HG02623 (cell line): ENCODE measurements at regions not wholly inside any gene's neighbourhood (a gene's known extent, or its start where the extent isn't known, plus 50 kb on each side); places are given as distances from the start of the nearest gene placed in this dataset.

Experiments
- ATAC-seq: cut with Tn5 transposase; IDR thresholded peaks from one replicate; pipeline ENCODE4 v1.9.1; 2021; ENCODE audit warnings: moderate library complexity; ENCODE audit not compliant: unreplicated experiment

DNA sequence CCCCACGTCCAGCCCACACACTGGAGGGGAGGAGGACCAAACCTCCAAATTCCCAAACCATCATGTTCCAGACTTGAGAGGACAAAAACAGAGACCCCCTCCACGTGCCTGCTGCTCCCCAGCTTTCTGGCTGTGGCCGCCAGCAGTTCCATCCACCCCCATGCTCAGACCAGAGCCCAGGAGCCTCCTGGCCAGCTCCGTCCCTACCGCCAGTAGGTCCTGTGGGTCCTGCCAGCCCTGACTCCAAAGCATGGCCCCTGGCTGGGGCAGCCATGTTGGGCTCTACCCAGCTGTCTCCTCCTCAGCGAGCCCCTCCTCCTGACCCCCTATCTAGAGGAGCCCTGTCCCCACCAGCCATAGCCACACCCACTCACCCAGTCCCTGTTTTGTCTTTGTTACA, 227.3 kb upstream of the RTL1 start:
- no peak for ATAC-seq

DNA sequence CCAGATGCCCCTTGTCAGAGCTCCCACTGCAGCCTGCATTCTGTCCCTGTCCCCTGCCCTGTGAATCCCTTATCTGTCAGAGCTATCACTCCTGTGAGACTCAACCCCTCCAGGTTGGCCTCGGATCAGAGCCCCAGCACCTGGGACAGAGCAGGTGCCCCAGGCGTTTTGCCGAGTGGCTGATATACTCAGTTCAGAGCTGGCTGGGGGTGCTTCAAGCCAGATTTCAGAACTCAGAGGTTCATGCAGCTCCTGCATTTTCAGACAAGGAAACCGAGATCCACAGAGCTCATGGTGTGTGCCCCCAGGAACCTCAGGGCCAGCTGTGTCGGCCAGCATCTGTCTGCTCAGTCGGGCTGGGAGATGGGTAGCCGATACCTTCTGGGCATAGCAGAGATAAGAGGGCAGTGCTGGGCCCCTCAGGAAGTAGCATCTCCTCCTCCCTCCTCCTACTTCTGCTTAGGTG, 228.0 kb upstream of the RTL1 start:
- no peak for ATAC-seq

DNA sequence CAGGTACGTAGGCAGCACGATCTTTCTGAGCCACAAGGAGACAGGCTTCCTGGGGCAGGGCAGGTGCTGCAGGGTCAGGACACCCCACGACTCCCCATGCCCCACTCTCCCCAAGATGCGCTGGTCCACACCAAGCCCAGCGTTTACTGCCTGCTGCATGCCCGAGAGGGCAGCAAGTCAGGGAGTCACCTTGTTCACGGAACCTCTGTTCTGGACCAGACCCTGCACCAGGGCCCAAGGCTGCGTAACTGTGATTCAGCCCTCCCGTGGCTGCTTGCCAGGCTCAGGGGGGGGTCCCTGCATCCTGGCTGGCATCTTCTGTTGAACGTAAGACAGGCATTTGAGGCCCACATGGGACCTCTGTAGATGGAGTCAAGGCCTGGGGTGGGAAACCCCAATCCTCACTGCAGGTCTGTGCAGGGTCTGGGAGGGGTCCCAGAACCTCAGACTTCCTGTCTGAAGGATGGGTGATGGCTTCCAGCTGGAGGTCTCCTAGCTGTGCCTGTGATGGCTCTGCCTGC, 228.6 kb upstream of the RTL1 start:
- no peak for ATAC-seq

DNA sequence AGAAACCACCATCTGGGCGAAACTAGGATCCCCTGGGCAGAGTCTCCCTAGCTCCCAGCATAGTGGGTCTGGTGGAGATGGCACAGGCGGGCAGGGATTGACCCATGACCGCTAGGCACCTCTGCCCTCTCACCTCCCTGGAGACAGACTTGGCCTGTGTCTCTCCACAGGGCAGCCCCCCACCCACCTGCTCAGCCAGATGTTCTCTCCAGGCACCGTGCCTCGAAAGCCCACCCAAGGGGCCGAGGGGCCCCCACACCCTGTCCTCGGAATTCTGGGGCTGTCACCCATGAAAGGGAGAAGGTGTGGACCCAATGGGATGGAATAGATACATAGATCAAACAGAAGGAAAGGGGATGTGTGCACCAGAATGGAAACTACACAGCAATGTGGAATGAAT, 229.1 kb upstream of the RTL1 start:
- ATAC-seq = no peak

DNA sequence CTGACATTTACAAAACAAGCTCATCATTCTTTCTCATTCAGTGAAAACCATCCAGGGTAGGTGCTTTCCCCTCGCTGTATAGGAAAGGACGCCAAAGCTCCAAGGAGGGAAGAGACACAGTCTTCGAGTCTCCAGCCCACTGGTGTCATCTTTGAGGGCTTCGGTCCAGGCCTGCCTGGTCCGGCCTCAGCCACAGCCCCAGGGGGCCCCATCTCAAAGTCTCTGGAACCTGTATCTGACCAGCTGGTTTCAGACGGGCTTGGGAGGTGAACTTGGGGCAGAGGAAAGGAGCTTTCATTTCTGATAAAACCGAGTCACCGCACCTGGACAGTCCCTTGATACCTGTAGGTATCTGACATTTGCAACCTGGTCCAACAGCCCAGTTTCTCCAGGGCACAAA, 229.5 kb upstream of the RTL1 start:
- no peak for ATAC-seq

DNA sequence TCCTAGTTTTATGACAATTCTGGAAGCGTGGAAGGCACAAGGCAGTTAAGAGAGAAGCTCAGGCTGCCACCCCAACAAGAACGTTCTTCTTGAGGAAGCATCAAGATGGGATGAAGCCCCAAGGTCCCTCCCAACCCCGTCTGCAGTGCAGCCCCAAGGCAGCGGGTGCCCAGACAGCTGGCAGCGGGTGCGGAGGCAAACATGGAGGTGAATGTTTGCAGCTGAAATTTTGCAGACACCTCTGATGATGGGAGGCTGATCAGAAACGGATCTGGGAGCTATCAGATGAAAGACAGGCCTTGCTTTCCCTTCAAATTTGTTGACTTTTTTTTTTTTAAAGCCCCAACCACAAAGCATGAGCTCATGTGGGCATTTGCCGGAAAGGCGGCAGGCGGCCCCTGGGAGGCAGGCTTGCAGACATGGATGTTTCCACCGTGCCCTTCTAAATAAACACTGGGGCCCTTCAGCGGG, 230.7 kb upstream of the RTL1 start:
- no peak for ATAC-seq

DNA sequence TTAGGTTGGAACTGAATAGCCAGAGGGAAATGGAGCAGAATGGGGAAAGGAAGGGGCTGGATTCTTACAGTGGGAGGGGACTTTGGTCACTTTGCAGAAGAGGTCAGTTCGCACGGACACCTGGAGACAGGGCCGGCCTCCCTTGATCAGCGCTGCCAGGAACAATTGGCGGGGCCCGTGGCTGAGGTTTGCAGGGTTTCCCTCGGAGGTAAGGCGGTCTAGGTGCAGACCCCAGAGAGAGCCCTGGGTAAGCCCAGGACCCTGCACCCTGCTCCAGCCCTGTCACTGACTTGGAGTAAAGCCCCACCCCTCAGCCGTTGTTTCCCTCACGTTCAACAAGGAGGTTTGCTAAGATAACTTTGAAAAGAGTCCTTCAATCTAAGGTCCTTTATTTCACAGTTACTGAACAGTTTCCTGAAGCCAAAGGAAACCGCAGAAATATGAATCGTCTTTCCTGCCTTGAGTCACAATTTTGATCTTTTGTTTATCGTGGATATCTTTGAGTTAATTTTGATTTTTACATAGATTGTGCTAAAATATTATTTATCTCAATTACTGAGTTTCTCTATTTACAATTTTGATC, 231.4 kb upstream of the RTL1 start:
- ATAC-seq = no peak

DNA sequence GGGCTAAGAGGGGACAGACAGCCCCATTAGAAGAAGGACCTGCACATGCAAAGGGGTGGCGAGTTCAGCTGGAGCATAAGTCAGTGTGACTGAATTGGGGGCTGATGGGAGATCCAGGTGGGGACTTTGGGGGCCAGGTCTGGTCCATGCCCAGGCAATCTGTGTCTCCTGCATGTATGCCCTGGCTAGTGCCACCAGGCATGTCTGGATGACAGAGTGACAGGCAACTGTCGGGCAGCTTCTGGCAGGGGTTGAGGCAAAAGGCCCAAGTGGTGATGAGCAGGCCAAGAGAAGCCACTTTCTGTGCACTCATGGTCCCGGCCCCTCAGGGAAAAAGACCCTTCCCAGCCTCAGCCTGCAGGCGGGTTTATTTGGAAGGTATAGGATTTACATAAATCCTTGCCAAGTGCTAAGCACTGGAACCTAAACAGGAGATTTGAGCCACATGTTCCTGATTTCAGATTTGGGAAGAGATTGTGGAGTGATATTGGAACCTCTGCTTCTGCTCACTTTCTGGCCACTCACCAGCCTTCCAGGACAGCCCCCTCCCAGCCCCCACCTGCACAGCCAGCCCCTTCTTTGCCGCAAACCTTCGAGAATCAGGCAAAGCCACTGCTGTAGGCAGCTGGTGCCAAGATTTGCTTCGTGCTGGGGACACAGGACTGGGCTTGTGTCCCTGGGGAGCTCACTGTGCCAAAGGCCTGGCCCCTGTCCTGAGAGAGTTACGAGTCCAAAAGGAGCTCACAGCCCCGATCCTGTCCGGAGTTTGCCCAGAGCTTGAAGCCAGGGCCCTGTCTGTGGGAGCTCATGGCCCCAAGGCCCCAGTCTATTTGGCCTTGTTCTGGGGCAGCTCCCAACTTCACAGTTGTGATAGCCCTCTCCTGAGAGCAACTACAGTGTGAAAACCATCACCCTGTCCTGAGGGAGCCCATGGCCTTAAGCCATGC, 232.5 kb upstream of the RTL1 start:
- no peak for ATAC-seq

DNA sequence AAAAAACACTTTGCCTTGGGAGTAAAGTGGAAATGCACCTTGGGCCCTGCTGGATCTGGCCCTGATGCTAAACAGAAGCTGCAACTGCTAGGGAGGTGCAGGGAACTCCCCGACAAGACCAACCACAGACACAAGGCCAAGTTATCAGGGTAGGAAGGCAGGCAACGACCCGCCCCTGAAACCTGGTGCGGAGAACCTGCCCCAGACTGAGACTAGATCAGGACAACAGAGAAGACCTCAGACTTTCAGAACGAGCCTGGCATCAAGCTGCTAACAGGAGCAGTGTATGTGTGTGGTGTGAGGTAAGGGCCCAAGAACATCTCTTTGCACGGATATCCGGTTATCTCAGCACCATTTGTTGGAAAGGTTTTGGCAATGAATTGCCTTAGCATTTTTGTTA, 233.7 kb upstream of the RTL1 start:
- no peak for ATAC-seq

DNA sequence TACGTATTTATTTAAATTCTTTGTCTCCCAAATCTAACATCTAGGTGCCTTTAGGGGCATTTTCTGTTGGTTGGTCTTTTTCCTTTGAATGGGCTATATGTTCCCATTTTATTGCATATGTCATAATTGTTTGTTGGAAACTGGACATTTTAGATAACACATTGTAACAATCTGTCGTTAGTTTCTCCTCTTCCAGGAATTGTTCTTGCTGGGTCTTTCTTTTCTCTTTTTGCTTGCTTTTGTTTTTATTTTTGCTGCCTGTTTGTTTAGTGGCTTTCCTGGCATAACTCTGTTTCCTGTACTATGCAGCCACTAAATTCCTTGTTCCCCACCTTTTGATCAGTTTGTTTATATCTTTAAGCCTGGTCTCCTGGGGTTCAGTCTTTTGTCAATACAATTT, 244.3 kb upstream of the RTL1 start:
- ATAC-seq = no peak

DNA sequence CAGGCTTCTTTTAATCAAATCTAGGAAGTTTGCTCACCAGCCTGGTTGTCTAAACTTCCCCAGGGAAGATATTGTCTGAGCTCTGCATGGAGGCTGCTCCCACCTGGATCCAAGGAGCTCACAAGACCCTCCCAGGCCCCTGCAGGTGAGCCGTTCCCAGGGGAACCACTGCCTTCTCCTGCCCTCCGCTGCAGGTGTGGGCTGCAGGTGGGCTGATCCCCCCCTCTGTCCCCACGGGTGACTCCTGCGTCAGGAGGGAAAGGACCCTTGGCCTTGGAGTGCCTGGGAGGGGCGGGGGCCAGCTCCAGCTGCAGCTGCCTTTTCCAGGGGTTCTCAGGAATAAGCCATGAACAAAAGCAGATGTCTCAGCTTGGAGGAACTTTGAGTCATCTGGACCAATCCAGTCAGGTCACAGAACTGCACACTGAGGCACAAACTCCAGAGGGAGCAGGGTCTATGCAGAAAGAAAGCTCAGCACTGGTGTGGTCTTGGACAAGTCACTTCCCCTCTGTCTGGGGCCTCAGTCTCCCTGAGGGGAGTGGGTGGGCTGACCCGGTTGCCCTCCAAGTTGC, 246.6 kb upstream of the RTL1 start:
- no peak for ATAC-seq

DNA sequence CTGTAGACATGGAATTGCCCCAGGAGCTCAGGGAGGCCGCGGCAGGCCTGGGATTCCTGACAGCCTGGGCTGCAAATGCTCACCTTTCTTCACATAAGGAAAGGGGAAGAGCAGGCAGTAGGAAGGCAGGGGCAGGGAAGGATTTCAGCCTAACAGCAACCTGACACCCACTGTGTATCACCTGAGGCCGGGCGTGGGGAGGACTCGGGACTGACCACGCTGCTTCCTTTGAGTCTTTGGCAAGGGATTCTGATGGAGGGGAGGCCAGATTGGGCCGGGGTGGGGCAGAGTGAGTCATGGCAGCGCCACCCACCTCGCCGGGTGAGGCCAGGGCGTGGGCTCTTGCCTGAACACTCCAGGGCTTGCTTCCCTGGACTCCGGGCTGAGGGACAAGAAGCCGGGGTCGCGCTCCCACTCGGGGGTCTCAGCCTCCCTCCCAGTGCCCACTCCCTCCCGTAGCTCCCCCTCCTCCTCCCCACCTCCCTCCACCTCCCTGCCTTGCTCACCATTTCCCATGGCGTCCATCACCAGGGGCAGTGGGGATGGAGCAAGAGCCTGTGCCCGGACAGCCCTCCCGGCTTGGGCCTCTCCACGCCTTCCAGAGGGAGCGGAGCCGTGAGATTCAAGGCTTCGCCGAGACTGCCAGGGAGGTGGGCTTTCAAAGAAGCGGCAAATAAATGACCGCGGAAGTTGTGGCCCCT, 247.9 kb upstream of the RTL1 start:
- ATAC-seq = no peak

DNA sequence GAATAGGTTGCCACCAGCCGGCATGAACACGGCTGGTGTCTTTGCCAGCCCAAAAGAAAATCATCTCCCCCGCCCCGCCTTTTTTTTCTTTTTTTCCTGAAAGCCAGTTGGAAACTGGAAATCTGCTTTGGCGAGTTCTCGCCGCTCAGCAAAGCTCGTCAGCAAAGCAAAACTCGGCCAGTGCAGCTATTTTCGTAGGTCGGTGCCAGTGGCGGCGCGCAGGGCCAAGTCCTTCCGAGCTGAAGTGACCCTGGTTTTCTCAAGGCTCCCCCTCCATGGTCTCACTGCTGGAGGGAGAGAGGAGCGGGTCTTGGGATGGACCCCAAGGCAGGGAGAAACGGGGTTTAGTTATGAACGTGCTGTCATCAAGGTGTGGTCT, 248.4 kb upstream of the RTL1 start:
- ATAC-seq = no peak

DNA sequence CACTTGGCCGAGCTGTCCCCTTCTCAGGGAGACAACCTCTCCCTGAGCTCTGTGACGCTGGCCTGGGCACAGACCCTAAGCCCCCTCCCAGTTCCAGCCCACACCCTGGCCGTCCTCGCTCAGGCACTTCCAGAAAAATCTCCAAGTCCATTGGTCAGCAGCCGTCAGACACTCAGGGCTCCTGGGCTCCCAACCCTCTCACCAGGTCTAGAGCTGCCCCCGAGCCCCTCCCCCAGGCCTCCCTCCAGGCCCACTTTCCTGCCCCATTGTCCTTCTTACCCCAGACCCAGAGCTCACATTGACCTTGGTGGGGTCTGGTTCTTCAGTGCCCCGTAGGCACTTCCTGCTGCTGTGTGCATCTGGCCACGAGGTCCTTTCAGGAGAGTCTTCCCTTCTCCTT, 249.3 kb upstream of the RTL1 start:
- no peak for ATAC-seq

DNA sequence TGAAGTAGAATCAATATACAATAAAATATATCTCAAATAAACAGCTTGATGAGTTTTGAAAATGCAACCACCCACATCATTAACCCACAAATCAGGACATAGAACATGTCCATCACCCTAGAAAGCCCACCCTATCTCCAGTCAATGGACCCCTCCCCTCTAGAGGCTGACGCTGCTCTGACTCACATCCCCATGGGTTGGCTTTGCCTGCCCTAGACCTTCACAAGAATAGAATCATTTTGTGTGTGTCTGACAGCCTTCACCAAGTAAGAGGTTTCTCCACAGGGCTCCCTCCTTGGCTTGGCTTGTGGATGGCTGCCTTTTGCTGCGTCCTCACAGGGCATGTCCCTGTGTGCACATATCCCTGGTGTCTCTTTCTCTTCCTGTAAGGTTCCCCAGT, 250.2 kb upstream of the RTL1 start:
- no peak for ATAC-seq

DNA sequence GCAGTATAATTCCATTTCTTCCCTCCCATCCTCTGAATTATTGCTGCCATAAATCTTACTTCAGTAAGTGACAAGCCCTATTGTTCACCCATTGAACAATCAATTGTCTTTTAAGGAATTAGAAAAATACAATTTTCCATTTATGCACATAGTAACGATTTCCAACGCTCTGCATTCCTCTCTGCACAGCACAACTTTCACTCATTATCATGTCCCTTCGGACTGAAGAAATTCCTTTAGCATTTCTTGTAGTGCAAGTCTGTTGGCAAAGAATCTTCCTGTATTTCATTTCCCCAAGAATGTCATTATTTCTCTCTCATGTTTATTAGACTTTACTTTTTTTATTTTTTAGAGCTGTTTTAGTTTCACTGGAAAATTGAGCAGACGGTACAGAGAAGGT, 252.1 kb upstream of the RTL1 start:
- ATAC-seq = no peak

DNA sequence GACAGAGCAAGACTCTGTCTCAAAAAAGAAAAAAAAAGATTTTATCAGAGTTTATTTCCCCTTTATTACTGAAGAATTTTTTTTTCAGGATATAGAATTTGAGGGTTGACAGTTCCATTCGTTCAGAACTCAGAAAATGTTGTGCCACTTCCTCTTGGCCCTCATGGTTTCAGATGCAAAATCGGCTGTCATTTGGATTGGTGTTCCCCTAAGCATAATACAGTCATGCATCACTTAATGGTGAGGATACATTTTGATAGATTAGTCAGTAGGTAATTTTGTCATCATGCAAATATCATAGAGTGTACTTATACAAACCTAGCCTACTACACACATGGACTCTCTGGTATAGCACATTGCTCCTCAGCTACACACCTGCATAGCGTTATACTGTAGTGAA, 263.9 kb upstream of the RTL1 start:
- ATAC-seq = no peak

DNA sequence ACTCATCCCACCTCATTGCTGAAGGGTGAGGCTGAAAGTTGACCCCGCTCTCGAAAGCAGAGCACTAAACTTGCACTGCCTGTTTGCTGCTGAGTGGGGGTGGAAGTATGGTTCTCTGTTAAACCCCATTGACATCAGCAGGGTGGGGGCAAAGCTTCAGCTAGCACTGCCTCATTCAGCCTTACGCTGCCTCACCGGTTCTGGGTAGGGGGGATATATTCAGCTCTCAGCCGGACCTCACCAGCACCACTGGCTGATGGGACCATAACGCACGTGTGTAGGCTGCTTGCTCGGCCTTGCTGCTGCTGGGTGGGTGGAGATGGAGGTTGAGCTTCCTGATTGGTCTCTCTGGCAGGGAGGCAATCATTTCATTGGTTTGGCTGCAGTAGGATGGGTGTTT, 265.7 kb upstream of the RTL1 start:
- no peak for ATAC-seq

DNA sequence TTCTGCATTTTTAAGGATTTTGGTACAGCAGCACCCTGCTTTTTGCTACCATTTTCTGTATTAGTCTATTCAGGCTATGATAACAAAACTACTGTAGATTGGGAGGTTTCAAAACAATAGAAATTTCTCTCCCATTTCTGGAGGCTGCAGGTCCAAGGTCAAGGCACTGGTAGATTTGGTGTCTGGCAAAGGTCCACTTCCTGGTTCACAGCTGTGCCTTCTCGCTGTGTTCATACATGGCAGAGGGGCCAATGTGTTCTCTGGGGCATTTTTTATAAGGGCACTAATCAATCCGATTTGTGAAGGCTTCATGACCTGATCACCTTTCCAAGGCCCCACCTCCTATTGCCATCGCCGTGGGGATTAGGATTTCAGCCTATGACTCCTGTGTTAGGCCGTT, 268.1 kb upstream of the RTL1 start:
- ATAC-seq = no peak

DNA sequence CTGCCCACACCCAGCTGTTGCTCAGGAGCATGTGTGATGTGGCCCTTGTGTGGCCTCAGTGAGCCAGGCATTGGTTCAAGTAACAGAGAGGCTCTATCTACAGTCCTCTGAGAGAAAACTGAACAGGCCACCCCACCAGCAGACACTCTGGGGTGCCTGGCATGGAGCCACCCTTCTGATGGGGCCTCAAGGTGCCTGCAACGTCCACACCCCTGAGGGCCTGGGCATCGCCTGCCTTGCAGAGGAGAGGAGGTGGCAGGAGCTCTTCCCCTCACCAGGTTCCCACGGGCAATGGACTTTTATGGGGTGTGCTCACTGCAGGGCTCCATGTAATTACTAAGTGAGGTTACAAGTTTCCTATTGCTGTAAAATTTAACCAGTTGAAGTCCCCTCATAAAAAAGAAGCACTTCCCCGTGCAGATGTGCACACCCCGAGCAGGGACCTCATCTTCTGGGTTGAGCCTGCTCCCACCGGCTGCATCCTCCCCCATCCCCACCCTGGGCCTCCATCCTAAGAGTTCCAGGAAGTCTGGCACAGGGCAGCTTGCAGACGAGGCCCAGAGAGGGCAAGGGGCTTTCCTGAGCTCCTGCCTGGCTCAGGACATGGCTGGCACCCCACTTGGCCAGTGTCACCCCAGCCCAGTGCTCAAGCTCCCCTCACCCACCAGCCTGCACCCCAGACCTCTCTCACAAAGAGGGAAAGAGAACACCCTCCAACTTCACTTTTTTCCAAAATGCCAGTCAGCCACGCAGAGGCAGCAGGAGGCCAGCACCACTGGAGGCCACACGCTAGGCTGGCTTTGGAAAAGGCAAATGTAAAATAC, 270.4 kb upstream of the RTL1 start:
- ATAC-seq = no peak

DNA sequence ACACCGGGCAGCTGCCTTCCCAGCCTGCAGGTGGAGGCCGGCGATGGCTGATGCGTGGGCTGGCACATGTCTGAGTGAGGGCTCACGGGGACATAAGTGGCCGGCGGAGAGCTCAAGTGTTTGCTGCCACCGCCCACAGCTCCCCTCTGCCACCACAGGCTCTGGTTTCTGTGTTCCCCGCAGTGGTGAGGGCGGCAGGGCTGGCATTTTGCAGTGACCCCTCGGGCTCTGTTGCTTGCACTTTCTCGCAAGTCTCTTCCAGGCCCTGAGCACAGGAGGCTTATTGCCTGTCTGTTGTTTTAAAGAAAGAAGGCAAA, 271.0 kb upstream of the RTL1 start:
- ATAC-seq = no peak
